Muscle layer of colon (tissue), 2 donors: ENCODE measurements at regions not wholly inside any gene's neighbourhood (a gene's known extent, or its start where the extent isn't known, plus 50 kb on each side); places are given as distances from the start of the nearest gene placed in this dataset.
"Not testable (repeated sequence)": the region's sequence is repeated elsewhere in the genome, so short reads cannot be mapped to it uniquely, and the experiment has no call there.

ENCODE experiments used
- H3K27ac ChIP-seq: one replicate; pipeline ENCODE4 v1.7.0; 2013; ENCODE audit warnings: low read depth, mild to moderate bottlenecking, low read length, moderate library complexity
- H3K27me3 ChIP-seq, 2 donors: one replicate each; pipeline ENCODE4 v1.7.0; 2013; ENCODE audit warnings: low read length in 2 of 2, mild to moderate bottlenecking in 2 of 2; ENCODE audit not compliant: insufficient read depth in 2 of 2, control insufficient read depth in 1 of 2
- H3K36me3 ChIP-seq: one replicate; pipeline ENCODE4 v1.7.0; 2013; ENCODE audit warnings: mild to moderate bottlenecking, low read length; ENCODE audit not compliant: insufficient read depth
- H3K4me1 ChIP-seq: one replicate; pipeline ENCODE4 v1.7.0; 2013; ENCODE audit warnings: mild to moderate bottlenecking, low read length; ENCODE audit not compliant: insufficient read depth
- H3K4me3 ChIP-seq, 2 donors: one replicate each; pipeline ENCODE4 v1.7.0; 2013; ENCODE audit warnings: low read length in 2 of 2, low read depth in 1 of 2, mild to moderate bottlenecking in 1 of 2, moderate library complexity in 1 of 2
- H3K9ac ChIP-seq: one replicate; pipeline ENCODE4 v1.7.0; 2013; ENCODE audit warnings: low read length
- H3K9me3 ChIP-seq: one replicate; pipeline ENCODE4 v1.7.0; 2013; ENCODE audit warnings: mild to moderate bottlenecking, low read length
- donor health status: abdominal sarcoma.
- donor health status: Adenocarcinoma of cecum.

DNA sequence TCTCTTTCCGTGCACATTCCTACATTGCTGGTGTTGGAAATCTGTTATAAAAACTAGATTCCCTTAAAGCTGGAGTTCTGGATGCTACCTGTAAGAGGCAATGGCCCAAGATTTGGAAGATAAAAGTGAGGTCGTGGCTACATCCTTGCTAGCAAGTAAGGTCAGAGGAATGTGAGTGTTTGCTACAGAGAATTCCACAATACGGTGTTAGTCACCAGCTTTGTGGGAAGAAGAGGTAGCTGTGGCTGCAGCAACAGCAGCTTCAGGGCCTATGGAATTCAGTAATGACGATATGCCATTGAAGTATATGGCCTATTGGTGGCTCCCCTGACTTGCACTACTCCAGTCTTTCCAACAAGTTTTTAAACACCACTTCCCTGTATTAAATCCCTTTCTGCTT is 227.7 kb upstream of the TMEM260 start:
- no peaks in the 10 kb centered on the region for H3K9me3 ChIP-seq
- no peaks in the 10 kb centered on the region for H3K4me1 ChIP-seq
- no peak overlapping the region for H3K4me3 ChIP-seq
- no peak overlapping the region for H3K27ac ChIP-seq
- H3K36me3 ChIP-seq, result no peaks in the 10 kb centered on the region
- H3K27me3 ChIP-seq, result no peaks in the 10 kb centered on the region
- H3K9ac ChIP-seq, result no peak overlapping the region

DNA sequence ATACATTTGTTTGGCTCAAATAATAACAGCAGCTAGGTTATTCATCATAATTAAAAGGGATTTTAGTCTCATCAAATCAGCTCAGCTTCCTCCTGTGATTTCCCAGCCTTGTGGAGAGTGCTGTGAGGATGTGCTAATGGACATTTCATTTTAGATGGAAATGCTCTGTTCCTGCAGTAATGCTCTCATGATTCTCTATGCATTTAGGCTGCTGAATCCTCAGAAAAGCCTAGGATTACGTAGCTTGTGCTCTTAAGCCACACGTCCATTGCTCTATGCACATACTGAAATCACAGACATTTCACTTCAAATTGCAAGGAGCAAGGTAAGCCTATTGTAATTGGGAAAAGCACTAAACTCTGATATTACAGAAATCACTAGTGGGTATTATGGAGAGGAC is 226.6 kb upstream of the TMEM260 start:
- no peaks in the 10 kb centered on the region for H3K4me1 ChIP-seq
- H3K27ac ChIP-seq, result no peak overlapping the region
- no peaks in the 10 kb centered on the region for H3K9me3 ChIP-seq
- H3K36me3 ChIP-seq, result no peaks in the 10 kb centered on the region
- no peak overlapping the region for H3K4me3 ChIP-seq
- H3K27me3 ChIP-seq, result no peaks in the 10 kb centered on the region
- H3K9ac ChIP-seq, result no peak overlapping the region

DNA sequence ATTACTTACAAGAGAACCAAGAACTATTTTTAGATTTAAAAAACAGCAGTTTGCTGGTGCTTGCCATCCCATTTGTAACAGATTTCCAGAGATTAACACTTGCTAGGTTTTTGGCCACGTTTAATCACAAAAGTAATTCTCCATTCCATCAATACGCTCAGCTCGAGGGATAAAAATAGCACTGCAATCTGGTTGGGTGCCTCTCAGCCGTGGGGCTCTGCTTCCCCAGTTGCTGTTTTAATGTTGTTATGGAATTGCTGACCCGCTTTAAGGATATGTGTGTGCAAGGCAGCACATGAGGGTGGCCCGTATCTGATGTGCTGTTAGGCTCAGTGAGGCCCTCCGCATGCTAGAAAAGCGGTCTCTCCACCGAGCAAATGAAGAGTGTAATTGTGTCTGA is 222.2 kb upstream of the TMEM260 start:
- H3K4me3 ChIP-seq, result no peak overlapping the region
- H3K4me1 ChIP-seq, result no peaks in the 10 kb centered on the region
- no peak overlapping the region for H3K9ac ChIP-seq
- no peaks in the 10 kb centered on the region for H3K27me3 ChIP-seq
- H3K27ac ChIP-seq, result no peak overlapping the region
- H3K36me3 ChIP-seq, result no peaks in the 10 kb centered on the region
- no peaks in the 10 kb centered on the region for H3K9me3 ChIP-seq

DNA sequence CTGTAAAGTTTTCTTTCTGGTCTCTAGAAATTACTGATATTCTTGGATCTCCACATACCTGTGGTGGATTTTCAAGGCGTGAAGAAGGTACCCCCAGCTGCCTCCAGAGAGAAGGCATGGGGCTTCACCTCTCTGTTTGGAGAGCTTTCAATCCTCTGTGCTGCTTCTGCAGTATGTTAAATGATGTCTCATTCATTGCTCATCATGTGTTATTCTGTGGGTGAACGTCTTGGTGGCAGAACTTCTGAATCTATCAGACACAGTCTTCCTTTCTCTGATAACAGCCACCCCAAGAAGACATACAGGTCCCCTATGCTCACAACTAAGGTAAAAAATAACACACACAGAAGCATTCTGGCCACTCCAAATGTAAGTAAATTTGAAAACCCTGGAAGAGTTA is 221.3 kb upstream of the TMEM260 start:
- Histone ChIP-seq H3K27ac (no peak overlapping the region), H3K9me3 (no peaks in the 10 kb centered on the region), H3K9ac (no peak overlapping the region), H3K27me3 (no peaks in the 10 kb centered on the region), H3K4me3 (no peak overlapping the region), H3K4me1 (no peaks in the 10 kb centered on the region), H3K36me3 (no peaks in the 10 kb centered on the region)

DNA sequence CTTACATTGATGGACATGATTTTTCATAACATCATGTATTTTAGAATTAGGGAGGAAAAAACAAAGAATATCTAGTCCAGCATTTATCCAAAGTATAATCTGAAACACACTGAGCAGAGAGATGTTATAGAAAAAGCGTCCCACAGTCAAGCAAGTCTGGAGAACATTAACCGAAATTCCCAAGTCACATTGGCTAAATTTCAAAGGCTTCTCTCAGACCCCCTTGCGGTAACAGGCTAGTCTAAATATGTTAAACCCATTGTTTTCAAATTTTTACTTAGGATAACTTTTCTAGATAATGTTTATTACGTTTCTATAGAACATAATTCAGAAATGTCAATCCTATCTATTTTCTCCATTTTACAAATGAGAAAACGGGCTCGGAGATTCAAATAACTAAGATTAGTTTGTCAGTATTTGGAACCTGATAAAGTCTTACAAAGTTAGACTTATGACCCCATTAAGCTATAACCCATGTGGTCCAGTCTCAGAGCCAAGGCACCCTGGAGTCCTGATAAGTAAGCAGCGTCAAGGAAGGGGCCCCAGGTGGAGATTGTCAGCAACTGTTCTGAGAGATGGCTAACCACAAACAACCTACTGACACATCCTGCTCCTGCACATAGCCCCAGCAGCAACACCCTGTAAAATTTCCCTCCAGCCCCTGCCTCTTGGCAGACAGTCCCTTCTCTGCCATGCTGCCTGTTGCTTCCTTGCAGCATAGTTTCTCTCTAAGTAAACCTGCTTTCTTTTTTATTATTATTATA is 220.6 kb upstream of the TMEM260 start:
- Histone ChIP-seq H3K27ac (no peak overlapping the region), H3K9me3 (no peaks in the 10 kb centered on the region), H3K4me1 (no peaks in the 10 kb centered on the region), H3K9ac (no peak overlapping the region), H3K27me3 (no peaks in the 10 kb centered on the region), H3K4me3 (no peak overlapping the region), H3K36me3 (no peaks in the 10 kb centered on the region)

DNA sequence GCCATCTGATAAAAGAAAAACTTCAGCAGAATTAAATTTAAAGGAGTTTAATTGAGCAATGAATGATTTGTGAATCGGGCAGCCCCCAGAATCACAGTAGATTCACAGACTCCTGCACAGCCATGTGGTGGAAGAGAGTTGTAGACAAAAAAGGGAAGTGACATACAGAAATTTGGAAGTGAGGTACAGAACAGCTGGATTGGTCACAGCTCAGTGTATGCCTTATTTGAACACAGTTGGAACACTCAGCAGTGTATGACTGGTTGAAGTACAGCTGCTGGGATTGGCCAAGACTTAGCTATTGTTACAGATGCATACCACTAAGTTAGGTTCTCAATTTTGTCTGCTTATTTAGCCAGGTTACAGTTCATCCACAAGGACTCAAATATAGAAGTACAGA is 213.9 kb upstream of the TMEM260 start:
- not testable (repeated sequence) for H3K27ac ChIP-seq, H3K27me3 ChIP-seq, H3K36me3 ChIP-seq, H3K4me3 ChIP-seq, H3K9me3 ChIP-seq, H3K4me1 ChIP-seq, H3K9ac ChIP-seq

DNA sequence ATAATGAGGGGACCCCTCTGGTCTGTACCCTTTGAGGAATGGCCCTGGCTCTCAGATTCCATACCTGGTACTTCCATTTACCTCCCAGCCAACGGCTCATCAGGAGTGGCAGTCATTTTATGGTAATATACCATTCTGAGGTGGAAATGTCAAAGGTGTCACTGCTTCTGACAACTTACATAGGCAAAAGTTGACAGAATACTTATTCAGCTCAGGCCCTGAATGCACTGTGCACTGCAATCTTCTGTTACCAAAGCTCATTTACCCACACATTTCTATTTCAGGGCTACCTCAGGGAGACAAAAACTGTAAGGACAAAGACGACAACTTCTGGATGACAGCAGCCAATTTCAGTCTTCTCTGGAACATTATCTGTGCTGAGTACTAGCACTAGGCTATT is 212.2 kb upstream of the TMEM260 start:
- no peaks in the 10 kb centered on the region for H3K4me1 ChIP-seq
- H3K9me3 ChIP-seq, result no peaks in the 10 kb centered on the region
- H3K27me3 ChIP-seq, result no peaks in the 10 kb centered on the region
- H3K4me3 ChIP-seq, result no peak overlapping the region
- no peak overlapping the region for H3K9ac ChIP-seq
- H3K36me3 ChIP-seq, result no peaks in the 10 kb centered on the region
- no peak overlapping the region for H3K27ac ChIP-seq

DNA sequence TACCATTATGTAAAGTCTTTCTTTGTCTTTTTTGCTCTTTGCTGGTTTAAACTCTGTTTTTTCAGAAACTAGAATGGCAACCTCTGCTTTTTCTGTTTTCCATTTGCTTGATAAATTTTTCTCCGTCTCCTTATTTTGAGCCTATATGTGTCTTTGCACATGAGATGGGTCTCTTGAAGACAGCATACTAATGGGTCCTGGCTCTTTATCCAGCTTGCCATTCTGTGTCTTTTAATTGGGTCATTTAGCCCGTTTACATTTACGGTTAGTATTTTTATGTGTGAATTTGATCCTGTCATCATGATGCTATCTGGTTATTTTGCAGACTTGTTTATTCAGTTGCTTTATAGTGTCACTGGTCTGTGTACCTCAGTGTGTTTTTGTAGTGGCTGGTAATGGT is 207.9 kb upstream of the TMEM260 start:
- H3K9ac ChIP-seq, result no peak overlapping the region
- no peaks in the 10 kb centered on the region for H3K36me3 ChIP-seq
- no peaks in the 10 kb centered on the region for H3K27me3 ChIP-seq
- no peaks in the 10 kb centered on the region for H3K4me1 ChIP-seq
- no peaks in the 10 kb centered on the region for H3K9me3 ChIP-seq
- H3K4me3 ChIP-seq, result no peak overlapping the region
- H3K27ac ChIP-seq, result no peak overlapping the region

DNA sequence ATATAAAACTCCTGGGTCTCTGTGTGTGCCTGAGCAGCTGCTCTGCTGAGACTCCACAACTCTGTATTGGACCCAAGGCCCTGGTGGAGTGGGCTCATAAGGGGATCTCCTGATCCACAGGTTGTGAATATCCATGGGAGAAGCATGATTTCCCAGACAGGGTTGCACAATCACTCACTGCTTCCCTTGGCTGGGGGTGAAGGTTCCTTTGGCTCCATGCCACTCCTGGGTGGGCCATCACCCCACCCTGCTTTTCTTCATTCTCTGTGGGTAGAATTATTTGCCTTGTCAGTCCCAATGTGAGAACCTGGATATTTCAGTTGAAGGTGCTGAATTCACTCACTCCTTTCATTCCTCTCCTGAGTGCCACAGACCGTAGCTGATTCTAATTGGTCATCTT is 205.2 kb upstream of the TMEM260 start:
- Histone ChIP-seq H3K27ac (no peak overlapping the region), H3K9ac (no peak overlapping the region), H3K36me3 (no peaks in the 10 kb centered on the region), H3K9me3 (no peaks in the 10 kb centered on the region), H3K4me3 (no peak overlapping the region), H3K27me3 (no peaks in the 10 kb centered on the region), H3K4me1 (no peaks in the 10 kb centered on the region)

DNA sequence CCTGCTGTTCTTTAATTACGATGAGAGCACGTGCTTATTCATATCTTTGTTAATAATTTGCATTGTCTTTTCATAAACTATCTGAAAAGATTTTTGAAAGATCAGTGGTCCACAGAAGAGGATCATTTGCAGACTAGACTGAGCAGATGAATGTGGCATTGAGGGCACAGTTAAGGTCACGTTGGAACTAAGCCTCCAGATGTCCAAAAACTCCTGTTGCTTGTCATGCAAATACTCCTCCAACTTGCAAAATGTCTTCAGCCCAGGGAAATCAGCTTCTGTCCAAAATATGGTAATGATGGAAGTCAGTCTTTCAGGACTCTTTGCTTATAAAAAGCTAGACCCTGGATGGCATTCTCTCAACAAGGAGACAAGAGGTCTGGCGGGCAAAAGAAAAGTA is 201.6 kb upstream of the TMEM260 start:
- Histone ChIP-seq H3K27me3 (no peaks in the 10 kb centered on the region), H3K4me3 (no peak overlapping the region), H3K9ac (no peak overlapping the region), H3K27ac (no peak overlapping the region), H3K9me3 (peaks cover 5% of the 10 kb centered on the region), H3K4me1 (no peaks in the 10 kb centered on the region), H3K36me3 (no peaks in the 10 kb centered on the region)

DNA sequence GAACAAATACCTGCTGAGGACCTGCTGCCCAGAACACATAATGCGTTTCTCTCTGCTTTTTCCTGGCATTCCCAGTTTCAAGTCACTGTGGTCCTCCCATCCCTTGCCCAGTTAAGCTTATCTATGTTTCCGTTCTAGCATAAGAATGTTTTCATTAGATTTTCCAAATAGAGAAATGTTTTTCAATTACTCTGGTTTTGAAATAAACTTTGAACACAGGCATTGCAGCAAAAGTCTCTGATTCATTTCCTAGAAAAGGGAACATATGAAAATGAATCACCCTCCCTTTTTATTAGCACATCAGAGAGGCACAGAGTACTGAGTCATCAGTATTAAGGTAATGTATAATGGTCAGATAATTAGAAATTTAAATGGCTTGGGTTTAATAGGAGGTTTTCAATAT is 201.1 kb upstream of the TMEM260 start:
- Histone ChIP-seq H3K9ac (no peak overlapping the region), H3K36me3 (no peaks in the 10 kb centered on the region), H3K4me1 (no peaks in the 10 kb centered on the region), H3K9me3 (peaks cover 9% of the 10 kb centered on the region), H3K27ac (no peak overlapping the region), H3K4me3 (no peak overlapping the region), H3K27me3 (no peaks in the 10 kb centered on the region)

DNA sequence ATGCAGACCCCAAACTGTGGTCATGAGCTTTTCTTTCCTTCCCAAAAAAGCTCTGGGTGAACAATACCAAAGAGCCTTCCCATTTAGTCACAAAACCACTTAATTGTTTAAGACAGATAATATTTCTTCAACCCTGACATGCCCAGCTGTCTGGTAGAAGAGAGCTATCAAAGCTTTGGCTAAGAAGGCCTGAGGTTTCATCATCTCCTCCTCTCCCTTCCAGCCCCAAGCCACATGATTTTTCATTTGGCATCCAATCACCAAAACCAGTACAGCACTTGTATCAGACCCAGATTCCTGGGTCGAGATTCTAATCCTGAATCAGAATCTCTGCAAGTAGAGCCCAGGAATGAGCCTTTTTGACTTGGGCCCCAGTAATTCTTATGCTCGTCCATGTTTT is 199.6 kb upstream of the TMEM260 start:
- H3K9ac ChIP-seq, result no peak overlapping the region
- H3K9me3 ChIP-seq, result peaks cover 9% of the 10 kb centered on the region
- no peak overlapping the region for H3K4me3 ChIP-seq
- no peaks in the 10 kb centered on the region for H3K4me1 ChIP-seq
- no peak overlapping the region for H3K27ac ChIP-seq
- H3K36me3 ChIP-seq, result no peaks in the 10 kb centered on the region
- H3K27me3 ChIP-seq, result no peaks in the 10 kb centered on the region
